ENCODE measurements at regions not wholly inside any gene's neighbourhood (a gene's known extent, or its start where the extent isn't known, plus 50 kb on each side); places are given as distances from the start of the nearest gene placed in this dataset.
"Not testable (repeated sequence)": the region's sequence is repeated elsewhere in the genome, so short reads cannot be mapped to it uniquely, and the experiment has no call there.

DNA sequence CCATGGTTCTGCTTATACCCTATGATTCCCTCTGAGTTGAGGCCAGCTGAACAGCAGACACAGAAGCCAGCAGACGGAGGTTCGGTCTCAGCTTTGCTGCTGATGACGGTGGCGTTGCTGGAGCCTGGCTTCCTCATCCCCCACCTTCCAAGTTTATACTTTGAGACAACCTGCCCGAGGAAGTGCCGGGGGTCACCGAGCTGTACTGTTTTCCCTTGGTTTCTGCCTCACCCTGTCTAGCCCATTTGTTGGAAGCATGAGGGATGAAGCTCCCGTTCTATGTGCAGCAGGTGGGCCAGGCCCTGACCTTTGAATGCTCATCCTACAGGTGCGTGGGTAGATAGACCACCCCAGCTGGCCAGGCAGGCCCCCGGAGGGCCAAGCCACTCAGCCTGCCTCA, 117.3 kb downstream of the MYCN start:
- DNase-seq, result no peak

GRCh38 chr2:16055848-16056580, 115.7 kb downstream of the MYCN start:
- no peak for DNase-seq

DNA sequence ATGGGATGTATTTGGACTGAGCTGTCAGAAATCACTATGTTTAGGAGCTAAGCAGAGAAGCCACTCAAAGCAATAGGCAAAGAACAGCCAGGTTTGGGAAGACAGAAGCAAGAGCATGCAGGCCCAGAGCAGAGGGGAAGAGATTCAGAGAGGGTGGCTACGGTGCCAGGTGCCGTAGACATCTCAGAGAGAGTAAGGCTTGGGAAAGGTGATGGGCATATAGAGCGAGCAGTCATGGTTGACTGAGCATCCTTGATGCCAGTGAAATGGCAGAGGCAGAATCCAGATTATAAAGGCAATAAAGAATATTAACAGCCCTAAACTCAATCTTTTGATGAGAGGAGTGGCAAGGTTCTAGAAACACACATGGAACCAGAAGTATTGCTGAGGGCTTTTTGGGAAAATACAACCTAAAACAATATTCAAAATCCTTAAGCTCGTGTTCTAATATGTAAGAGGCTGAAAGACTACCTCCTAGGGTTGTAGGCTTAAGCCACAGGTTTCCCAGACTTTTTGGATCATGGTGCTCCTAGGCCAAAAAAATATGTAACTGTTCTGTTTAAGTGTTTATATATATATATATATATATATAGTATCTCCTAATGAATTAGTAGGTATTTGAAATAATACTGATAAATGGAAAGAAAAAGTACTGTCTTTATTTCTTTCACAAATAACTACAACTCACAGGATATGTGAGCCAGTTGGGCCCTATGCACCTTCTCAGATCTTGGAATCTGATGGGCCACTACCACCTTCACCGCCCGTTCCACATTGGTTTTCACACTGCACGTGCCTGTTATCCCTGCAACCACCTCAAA, 113.3 kb downstream of the MYCN start:
- no peak for DNase-seq

DNA sequence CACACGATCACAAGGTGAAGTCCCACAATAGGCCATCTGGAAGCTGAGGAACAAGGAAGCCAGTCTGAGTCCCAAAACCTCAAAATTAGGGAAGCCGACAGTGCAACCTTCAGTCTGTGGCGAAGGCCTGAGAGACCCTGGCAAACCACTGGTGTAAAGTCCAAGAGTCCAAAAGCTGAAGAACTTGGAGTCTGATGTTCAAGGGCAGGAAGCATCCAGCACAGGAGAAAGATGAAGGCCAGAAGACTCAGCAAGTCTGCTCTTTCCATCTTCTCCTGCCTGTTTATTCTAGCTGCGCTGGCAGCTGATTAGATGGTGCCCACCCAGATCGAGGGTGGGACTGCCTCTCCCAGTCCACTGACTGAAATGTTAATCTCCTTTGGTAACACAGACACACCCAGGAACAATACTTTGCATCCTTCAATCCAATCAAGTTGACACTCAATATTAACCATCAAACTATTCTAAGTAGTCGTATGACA, 112.3 kb downstream of the MYCN start:
- not testable (repeated sequence) for DNase-seq

- no peak for DNase-seq
Measured at GRCh38 chr2:16051841-16052564, 111.7 kb downstream of the MYCN start.

GRCh38 chr2:16050908-16051489, 110.6 kb downstream of the MYCN start:
- DNase-seq, result no peak

DNA sequence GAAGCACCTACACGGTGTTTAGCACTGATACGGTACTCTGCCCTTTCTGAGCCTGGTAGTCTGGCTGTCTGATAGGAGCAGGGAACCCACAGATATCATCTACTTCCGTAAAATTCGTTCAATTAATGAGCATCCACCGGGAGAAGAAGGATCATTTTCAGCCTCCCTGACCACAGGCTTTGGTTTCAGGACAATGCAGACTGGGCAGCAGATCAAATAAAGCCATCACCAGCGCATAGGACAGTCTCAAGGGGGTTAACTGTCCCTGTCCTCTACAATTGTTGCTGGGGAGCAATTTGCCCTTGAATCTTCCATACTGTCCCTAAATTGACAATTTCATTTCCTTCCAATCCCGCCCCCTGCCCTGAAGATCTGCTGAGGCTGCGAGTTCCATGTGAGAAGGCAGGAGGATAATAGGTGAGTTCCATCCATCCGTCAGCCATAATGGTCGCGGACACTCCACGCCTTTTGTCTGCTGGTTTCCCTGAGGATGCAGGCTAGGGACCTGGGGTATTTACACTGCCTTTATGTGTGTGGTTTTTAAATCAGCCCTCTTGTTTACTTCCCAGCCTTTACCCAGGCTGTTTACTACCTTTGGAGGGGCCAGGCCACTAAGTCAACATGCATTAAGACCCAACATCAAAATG, 110.0 kb downstream of the MYCN start:
- DNase-seq, result no peak

- DNase-seq, result no peak
Measured at GRCh38 chr2:16049406-16049805, 109.1 kb downstream of the MYCN start.

DNA sequence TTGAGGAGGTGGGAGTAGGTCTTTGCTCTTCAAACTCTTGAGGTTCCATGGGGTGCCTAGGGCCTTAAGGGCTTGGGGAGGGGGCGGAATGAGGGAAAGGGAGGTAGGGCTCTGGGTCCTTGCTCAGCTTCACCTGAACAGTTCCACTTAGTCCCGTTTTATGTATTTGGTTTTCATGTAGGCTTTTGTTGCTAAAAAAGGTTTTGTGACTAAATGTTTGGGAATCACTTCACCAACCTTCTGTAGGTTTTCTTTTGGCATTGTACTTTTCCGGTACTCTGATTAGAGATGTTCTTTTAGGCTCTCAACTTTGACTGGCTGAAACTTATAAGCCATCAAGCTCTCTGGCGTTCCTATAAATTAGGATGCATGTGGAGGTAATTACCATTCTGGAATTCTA, 108.1 kb downstream of the MYCN start:
- no peak for DNase-seq

- DNase-seq, result no peak
Measured at GRCh38 chr2:16047701-16048100, 107.4 kb downstream of the MYCN start.

DNA sequence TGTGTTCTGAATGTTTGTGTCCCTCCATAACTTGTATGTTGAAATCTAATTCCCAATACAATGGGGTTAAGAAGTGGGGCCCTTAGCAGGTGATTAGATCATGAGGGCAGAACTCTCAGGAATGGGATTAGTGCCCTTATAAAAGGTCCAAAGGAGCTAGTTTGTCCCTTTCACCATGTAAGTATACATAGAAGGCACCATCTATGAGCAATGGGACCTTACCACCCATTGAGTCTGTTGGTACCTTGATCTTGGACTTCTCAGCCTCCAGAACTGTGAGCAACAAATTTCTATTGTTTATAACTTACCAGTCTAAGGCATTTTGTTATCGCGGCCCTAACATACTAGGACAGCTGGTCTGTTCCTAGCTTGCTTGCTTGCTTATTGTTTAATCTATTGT, 106.3 kb downstream of the MYCN start:
- DNase-seq, result no peak

GRCh38 chr2:16045653-16046352, 105.5 kb downstream of the MYCN start:
- DNase-seq, result no peak

GRCh38 chr2:16044946-16045456, 104.7 kb downstream of the MYCN start:
- DNase-seq, result no peak

DNA sequence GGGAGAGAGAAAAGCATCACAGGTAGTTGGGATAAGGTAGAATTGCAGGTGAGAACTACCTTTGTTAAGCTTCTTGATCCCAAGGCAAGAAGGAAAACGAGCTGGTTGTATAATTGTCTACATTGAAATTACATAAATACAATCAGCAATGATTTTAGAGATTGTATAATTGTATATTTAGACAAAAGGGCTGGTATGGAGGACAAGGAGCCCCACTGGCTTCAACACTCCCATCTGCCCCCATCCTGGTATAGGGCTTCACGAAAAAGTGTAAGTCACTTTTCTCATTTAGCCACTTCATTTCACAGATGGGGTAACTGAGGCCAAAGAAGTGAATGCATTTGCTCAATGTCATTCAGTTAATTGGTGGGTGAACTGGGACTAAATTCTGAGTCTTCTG, 103.3 kb downstream of the MYCN start:
- no peak for DNase-seq

DNA sequence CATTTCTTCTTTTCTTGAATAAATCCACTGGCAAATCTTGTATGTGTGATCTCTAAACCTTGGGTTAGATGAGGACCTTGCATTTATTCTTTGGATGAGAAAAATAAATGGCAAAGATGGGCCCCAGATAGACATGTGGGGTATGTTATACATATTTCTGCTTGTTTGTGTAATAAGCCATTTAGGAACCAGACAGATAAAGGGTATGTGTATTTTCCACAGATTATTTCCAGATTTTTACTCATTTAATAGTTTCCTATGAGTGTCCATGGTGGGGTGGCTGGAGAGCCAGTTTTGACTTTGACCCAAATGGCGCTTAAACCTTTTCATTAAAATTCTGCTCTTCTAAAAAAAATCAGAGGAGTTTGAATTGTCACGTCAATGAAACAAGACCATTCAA, 102.8 kb downstream of the MYCN start:
- DNase-seq, result no peak

DNA sequence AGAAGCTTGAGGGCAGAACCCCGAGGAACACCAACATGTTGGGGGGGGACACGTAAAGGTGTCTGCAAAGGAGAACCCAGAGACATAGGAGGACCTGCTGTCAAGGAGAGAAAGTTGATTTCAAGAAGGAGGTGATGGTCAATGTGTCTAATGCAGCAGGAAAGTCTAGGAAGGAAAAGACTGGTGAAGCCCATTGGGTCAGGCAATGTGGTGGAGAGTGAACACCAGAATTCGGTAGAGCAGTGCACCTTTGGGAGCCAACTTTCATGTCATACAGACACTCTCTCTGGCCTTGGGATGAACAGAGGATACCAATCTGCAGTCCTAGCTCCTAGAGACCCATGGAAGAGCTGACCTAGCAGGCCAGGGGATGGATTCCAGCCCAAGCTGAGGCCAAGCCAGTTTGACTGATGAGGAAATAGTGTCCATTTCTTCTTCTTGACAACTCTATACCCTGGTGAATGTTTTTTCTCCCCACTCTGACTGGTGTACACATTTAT, 101.9 kb downstream of the MYCN start:
- no peak for DNase-seq

DNA sequence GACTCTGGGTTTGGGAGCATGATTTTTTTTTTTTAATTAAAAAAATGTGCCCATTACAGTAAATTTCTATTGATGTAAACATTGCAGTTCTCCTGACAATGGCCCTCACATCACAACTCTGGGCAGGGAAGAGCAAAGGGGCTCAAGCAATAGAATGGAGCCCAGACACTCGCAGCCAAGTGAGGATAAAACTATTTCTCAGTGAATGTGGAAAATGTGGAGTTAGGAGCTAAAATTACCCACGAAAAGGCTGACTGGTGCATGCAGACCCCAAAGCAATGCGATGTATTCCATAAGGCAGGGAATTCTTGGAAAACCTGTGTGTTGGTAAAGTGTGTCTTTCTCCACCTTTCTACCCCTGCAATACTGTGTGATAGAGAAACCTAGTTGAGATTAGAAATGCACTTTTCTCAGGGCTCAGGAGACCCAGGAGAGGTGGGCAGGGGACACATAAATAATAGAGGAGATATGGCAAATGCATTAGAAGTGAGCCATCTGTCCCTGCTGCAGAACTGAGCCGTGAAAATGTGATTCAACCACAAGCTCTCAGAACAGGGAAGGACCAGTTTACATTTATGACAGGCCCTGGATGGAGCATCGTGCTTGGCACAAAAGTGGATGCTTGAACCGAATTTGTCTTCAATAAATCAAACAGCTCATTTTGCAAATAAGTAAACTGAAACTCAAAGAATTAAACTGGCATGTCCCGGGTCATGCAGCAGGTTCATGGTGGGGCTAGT, 100.1 kb downstream of the MYCN start:
- no peak for DNase-seq

DNA sequence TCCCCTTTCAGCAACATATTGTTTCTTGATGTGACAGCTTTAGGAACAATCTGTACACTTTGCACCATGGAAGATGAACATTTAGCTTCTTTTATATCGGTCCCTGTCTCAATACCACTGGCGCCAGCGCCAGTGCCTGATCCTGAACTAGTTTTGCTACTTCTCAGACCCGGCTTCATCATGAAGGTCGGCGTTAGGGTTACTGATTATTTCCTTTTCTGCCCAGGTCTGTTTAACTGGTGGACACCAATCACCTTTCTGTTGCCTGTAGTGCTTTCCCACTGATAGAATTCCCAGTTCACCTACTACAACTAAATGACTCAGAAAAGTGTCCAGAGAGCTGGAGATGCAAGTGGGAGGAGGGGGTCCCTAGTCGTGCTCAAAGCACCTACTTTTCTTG, 99.5 kb downstream of the MYCN start:
- no peak for DNase-seq

DNA sequence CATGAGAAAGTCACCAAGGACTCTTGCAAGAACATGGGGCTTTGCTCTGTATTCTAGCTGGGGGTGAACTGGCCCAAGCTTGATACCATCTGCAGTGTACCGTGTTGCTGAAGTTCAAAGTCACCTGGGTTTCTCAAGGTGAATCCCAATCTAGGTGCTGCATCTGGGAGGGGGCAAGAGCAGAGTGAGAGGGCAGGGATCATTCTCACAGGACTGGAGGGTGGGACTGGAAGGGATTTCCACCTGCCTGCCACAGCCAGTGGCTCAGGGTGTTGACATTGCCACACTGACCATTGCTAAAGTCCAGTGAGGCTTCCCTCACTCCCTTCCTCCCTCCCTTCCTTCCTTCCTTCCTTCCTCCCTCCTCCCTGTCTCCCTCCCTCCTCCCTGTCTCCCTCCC, 98.7 kb downstream of the MYCN start:
- no peak for DNase-seq

- DNase-seq, result no peak
Measured at GRCh38 chr2:16038621-16039020, 98.3 kb downstream of the MYCN start.
